GM12878 (cell line): ENCODE measurements at regions not wholly inside any gene's neighbourhood (a gene's known extent, or its start where the extent isn't known, plus 50 kb on each side); places are given as distances from the start of the nearest gene placed in this dataset.

ENCODE experiments used
- ATAC-seq: fragments of 200-7000 bp; cut with Tn5 transposase; 3 replicates; pipeline ENCODE4 v1.9.1; 2020; ENCODE audit warnings: mild to moderate bottlenecking, moderate library complexity
- BruUV-seq: library from RNA; stranded (reverse); fragments of 400-500 nt; replicated peaks from 2 replicates; lab custom pipeline; 2021; lab: Mats Ljungman, UMichigan
- CTCF ChIA-PET: fragments of 300-600 bp; sonication (Branson Sonifier 250); formaldehyde crosslinking; extraction: SDS; loops from one replicate; lab custom pipeline; 2021; ENCODE audit warnings: inconsistent platforms; lab: Yijun Ruan, JAX
- POLR2A ChIA-PET: fragments of 350-600 bp; formaldehyde crosslinking; extraction: SDS; loops from one replicate; lab custom pipeline; 2021; ENCODE audit warnings: inconsistent platforms; lab: Charles Lee
- RAD21 ChIA-PET: fragments of 300-600 bp; sonication (Branson Sonifier 250); formaldehyde crosslinking; loops from one replicate; lab custom pipeline; 2023; ENCODE audit warnings: antibody characterized with exemption; ENCODE audit not compliant: unreplicated experiment; lab: Charles Lee
- SMC1A ChIA-PET: fragments of 300-600 bp; sonication (Branson Sonifier 250); formaldehyde crosslinking; loops from one replicate; lab custom pipeline; 2023; ENCODE audit not compliant: unreplicated experiment, uncharacterized antibody; lab: Charles Lee
- DNase-seq: peaks from one replicate; pipeline ENCODE4 v3.0.0-alpha.2; 2011; ENCODE audit warnings: low read depth, low spot score
- FAIRE-seq: peaks from 3 replicates; lab custom pipeline; 2011; peaks lifted over from hg19 to GRCh38; lab: Jason Lieb, UNC
- H2AFZ ChIP-seq: 2 replicates; pipeline ENCODE4 v1.6.0; 2011; ENCODE audit warnings: low read depth, low read length, control low read depth; ENCODE audit not compliant: control insufficient read depth
- H3K27ac ChIP-seq: 2 replicates; pipeline ENCODE4 v1.5.1; 2011; ENCODE audit warnings: control low read depth; ENCODE audit not compliant: control insufficient read depth, insufficient read depth
- H3K27me3 ChIP-seq, 2 experiments: replicated peaks in 1 of 2; 2 replicates each; pipeline versions ENCODE4 v1.6.0 to v1.6.1; 2011; ENCODE audit warnings: low read length in 1 of 2; ENCODE audit not compliant: control insufficient read depth in 2 of 2, insufficient read depth in 2 of 2
- H3K36me3 ChIP-seq, 2 experiments: 2 replicates each; pipeline ENCODE4 v1.5.1; 2011; ENCODE audit warnings: low read length in 1 of 2; ENCODE audit not compliant: control insufficient read depth in 2 of 2, insufficient read depth in 2 of 2
- H3K4me1 ChIP-seq: 2 replicates; pipeline ENCODE4 v1.6.1; 2011; ENCODE audit warnings: mild to moderate bottlenecking, low read length, moderate library complexity, mixed read lengths; ENCODE audit not compliant: control insufficient read depth, insufficient read depth
- H3K4me2 ChIP-seq: 2 replicates; pipeline ENCODE4 v1.6.0; 2011; ENCODE audit warnings: control low read depth; ENCODE audit not compliant: control insufficient read depth, insufficient read depth
- H3K4me3 ChIP-seq: fragments of 200-600 bp; sonication (generic); 2 replicates; pipeline ENCODE4 v1.5.1; 2016
- H3K79me2 ChIP-seq: 2 replicates; pipeline ENCODE4 v1.6.0; 2011; ENCODE audit warnings: low read length; ENCODE audit not compliant: control insufficient read depth, insufficient read depth
- H3K9ac ChIP-seq: 2 replicates; pipeline ENCODE4 v1.8.0; 2011; ENCODE audit warnings: low read length, control low read depth, mixed read lengths; ENCODE audit not compliant: control insufficient read depth, insufficient read depth
- H3K9me3 ChIP-seq: replicated peaks from 3 replicates; pipeline ENCODE4 v1.5.1; 2011; ENCODE audit warnings: mild to moderate bottlenecking, low read length; ENCODE audit not compliant: control insufficient read depth, insufficient read depth
- H4K20me1 ChIP-seq: 2 replicates; pipeline ENCODE4 v1.6.0; 2011; ENCODE audit not compliant: control insufficient read depth, insufficient read depth
- ASH2L ChIP-seq: fragments of 300-600, 200-600 bp; sonication (generic); IDR thresholded peaks from 2 replicates; pipeline ENCODE4 v1.6.1; 2017; ENCODE audit warnings: low read depth, mild to moderate bottlenecking, borderline replicate concordance
- BACH1 ChIP-seq: fragments of 450-650 bp; IDR thresholded peaks from 2 replicates; pipeline ENCODE4 v1.6.1; 2017; ENCODE audit warnings: mild to moderate bottlenecking, borderline replicate concordance
- BMI1 ChIP-seq: fragments of 450-650 bp; IDR thresholded peaks from 2 replicates; pipeline ENCODE4 v1.6.1; 2016; ENCODE audit warnings: mild to moderate bottlenecking, moderate library complexity, borderline replicate concordance
- BRCA1 ChIP-seq: IDR thresholded peaks from 2 replicates; pipeline ENCODE4 v1.6.1; 2011; ENCODE audit warnings: low read depth, low read length, improper control_type of control experiment
- CHD4 ChIP-seq: fragments of 200-600 bp; sonication (generic); IDR thresholded peaks from 2 replicates; pipeline ENCODE4 v1.6.1; 2016; ENCODE audit warnings: mild to moderate bottlenecking
- GATAD2B ChIP-seq: fragments of 450-650 bp; conservative IDR thresholded peaks from 2 replicates; pipeline ENCODE4 v1.6.1; 2017; ENCODE audit warnings: low read depth, mild to moderate bottlenecking, moderate library complexity
- HDAC6 ChIP-seq: fragments of 200-600 bp; sonication (generic); IDR thresholded peaks from one replicate; pipeline ENCODE4 v1.8.0; 2017; ENCODE audit warnings: antibody characterized with exemption; ENCODE audit not compliant: unreplicated experiment
- MTA3 ChIP-seq: IDR thresholded peaks from 2 replicates; pipeline ENCODE4 v1.6.1; 2012; ENCODE audit warnings: low read length, inconsistent platforms, borderline replicate concordance
- MYC ChIP-seq: IDR thresholded peaks from 2 replicates; pipeline ENCODE4 v1.6.1; 2011; ENCODE audit warnings: mild to moderate bottlenecking, low read length, moderate library complexity, inconsistent platforms; ENCODE audit not compliant: insufficient read depth, insufficient replicate concordance, insufficient read length, severe bottlenecking
- NBN ChIP-seq: fragments of 450-650 bp; IDR thresholded peaks from 2 replicates; pipeline ENCODE4 v1.6.1; 2016
- NFXL1 ChIP-seq: fragments of 450-650 bp; IDR thresholded peaks from 2 replicates; pipeline ENCODE4 v1.6.1; 2017; ENCODE audit warnings: antibody characterized with exemption, mild to moderate bottlenecking, borderline replicate concordance
- SIX5 ChIP-seq: IDR thresholded peaks from 2 replicates; pipeline ENCODE4 v1.6.1; 2011; ENCODE audit warnings: mild to moderate bottlenecking, low read depth, low read length, moderate library complexity; ENCODE audit not compliant: severe bottlenecking
- STAT1 ChIP-seq: fragments of 450-650 bp; conservative IDR thresholded peaks from 2 replicates; pipeline ENCODE4 v1.6.1; 2014; ENCODE audit warnings: antibody characterized with exemption, mild to moderate bottlenecking
- STAT3 ChIP-seq: IDR thresholded peaks from 2 replicates; pipeline ENCODE4 v1.6.1; 2011; ENCODE audit warnings: low read depth, low read length, improper control_type of control experiment
- TCF7 ChIP-seq: IDR thresholded peaks from 2 replicates; pipeline ENCODE4 v1.6.1; 2014; ENCODE audit warnings: antibody characterized with exemption, borderline replicate concordance
- in situ Hi-C: fragments of 300-500 bp; cut with MboI; formaldehyde crosslinking; loops from 9 replicates; pipeline ENCODE4 v1.14.3; 2018; ENCODE audit warnings: mixed read lengths
- intact Hi-C: fragments of 100-400 bp; cut with micrococcal nuclease; formaldehyde crosslinking; loops from one replicate; pipeline ENCODE4 v1.14.2; 2022; ENCODE audit not compliant: unreplicated experiment
- TF ChIP-seq, protein P1 (sequence below): IDR thresholded peaks from 2 replicates; pipeline ENCODE4 v1.6.1; 2011; ENCODE audit warnings: mild to moderate bottlenecking, low read depth, low read length, moderate library complexity; ENCODE audit not compliant: insufficient replicate concordance

GRCh38 chr11:101326141-101326540, 196.5 kb upstream of the PGR start:
- TF ChIP-seq ASH2L (no peak), BACH1 (no peak), BRCA1 (no peak), BMI1 (no peak), HDAC6 (no peak), MYC (no peak), NBN (no peak), STAT1 (no peak), STAT3 (no peak), TCF7 (no peak), CHD4 (no peak), NFXL1 (no peak), MTA3 (no peak), SIX5 (no peak), GATAD2B (no peak)
- TF ChIP-seq, protein P1, sequence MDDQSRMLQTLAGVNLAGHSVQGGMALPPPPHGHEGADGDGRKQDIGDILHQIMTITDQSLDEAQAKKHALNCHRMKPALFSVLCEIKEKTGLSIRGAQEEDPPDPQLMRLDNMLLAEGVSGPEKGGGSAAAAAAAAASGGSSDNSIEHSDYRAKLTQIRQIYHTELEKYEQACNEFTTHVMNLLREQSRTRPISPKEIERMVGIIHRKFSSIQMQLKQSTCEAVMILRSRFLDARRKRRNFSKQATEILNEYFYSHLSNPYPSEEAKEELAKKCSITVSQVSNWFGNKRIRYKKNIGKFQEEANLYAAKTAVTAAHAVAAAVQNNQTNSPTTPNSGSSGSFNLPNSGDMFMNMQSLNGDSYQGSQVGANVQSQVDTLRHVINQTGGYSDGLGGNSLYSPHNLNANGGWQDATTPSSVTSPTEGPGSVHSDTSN, result no peak
- H3K9me3 ChIP-seq, result no peaks in the 10 kb centered on the region
- H3K27me3 ChIP-seq, result no peaks in the 10 kb centered on the region
- no peak for FAIRE-seq
- BruUV-seq, result no TSS peak
- no peak overlapping the region for H2AFZ ChIP-seq
- no peak for DNase-seq
- H3K36me3 ChIP-seq, result no peaks in the 10 kb centered on the region
- intact Hi-C loops (no loop called here), in situ Hi-C loops (no loop called here)
- no peaks in the 10 kb centered on the region for H4K20me1 ChIP-seq
- H3K4me2 ChIP-seq, result no peak overlapping the region
- RAD21 ChIA-PET, result no interaction called here
- no peaks in the 10 kb centered on the region for H3K79me2 ChIP-seq
- H3K9ac ChIP-seq, result no peak overlapping the region
- H3K27ac ChIP-seq, result no peak overlapping the region
- CTCF ChIA-PET, result no interaction called here
- H3K4me1 ChIP-seq, result no peaks in the 10 kb centered on the region
- SMC1A ChIA-PET, result no interaction called here
- H3K4me3 ChIP-seq, result no peak overlapping the region
- no peak for ATAC-seq
- POLR2A ChIA-PET, result no interaction called here
